DOHH2 (cell line): ENCODE measurements at regions not wholly inside any gene's neighbourhood (a gene's known extent, or its start where the extent isn't known, plus 50 kb on each side); places are given as distances from the start of the nearest gene placed in this dataset.

Source experiments
- H3F3A ChIP-seq: fragments of 200-600 bp; sonication (generic), shearing (Covaris generic); 2 replicates; pipeline ENCODE4 v1.6.0; 2016; ENCODE audit warnings: antibody characterized with exemption, mild to moderate bottlenecking; ENCODE audit not compliant: control insufficient read depth, insufficient read depth
- H3K27ac ChIP-seq: fragments of 200-600 bp; sonication (generic); 2 replicates; pipeline ENCODE4 v1.5.1; 2014; ENCODE audit warnings: low read depth, mild to moderate bottlenecking, low read length, moderate library complexity
- H3K27me3 ChIP-seq: fragments of 200-600 bp; sonication (generic); 2 replicates; pipeline ENCODE4 v1.6.1; 2014; ENCODE audit warnings: mild to moderate bottlenecking, low read length, mixed read lengths; ENCODE audit not compliant: control insufficient read depth
- H3K36me3 ChIP-seq: fragments of 200-600 bp; sonication (generic); 2 replicates; pipeline ENCODE4 v1.6.1; 2014; ENCODE audit warnings: mild to moderate bottlenecking, low read length, moderate library complexity, mixed read lengths; ENCODE audit not compliant: control insufficient read depth
- H3K4me1 ChIP-seq: fragments of 200-600 bp; sonication (generic); 2 replicates; pipeline ENCODE4 v1.6.1; 2014; ENCODE audit warnings: mild to moderate bottlenecking, low read length, mixed read lengths; ENCODE audit not compliant: control insufficient read depth
- H3K4me2 ChIP-seq: fragments of 200-600 bp; sonication (generic); 2 replicates; pipeline ENCODE4 v1.6.0; 2014; ENCODE audit warnings: mild to moderate bottlenecking, low read length, moderate library complexity
- H3K4me3 ChIP-seq: fragments of 200-600 bp; sonication (generic); 2 replicates; pipeline ENCODE4 v1.5.1; 2014; ENCODE audit warnings: mild to moderate bottlenecking, low read length, mixed read lengths
- H3K79me2 ChIP-seq: fragments of 200-600 bp; sonication (generic); 2 replicates; pipeline ENCODE4 v1.6.1; 2014; ENCODE audit warnings: mild to moderate bottlenecking, low read length, mixed read lengths; ENCODE audit not compliant: control insufficient read depth
- H3K9me2 ChIP-seq: fragments of 200-600 bp; sonication (generic); replicated peaks from 2 replicates; pipeline ENCODE4 v1.6.1; 2014; ENCODE audit warnings: mild to moderate bottlenecking, low read length, mixed read lengths; ENCODE audit not compliant: control insufficient read depth
- H3K9me3 ChIP-seq: fragments of 200-600 bp; sonication (generic); 2 replicates; pipeline ENCODE4 v1.6.1; 2014; ENCODE audit warnings: antibody characterized with exemption, low read length, mixed read lengths; ENCODE audit not compliant: control insufficient read depth, insufficient read depth
- H4K20me1 ChIP-seq: fragments of 200-600 bp; sonication (generic); 2 replicates; pipeline ENCODE4 v1.6.0; 2014; ENCODE audit warnings: low read depth, mild to moderate bottlenecking, antibody characterized with exemption, low read length, moderate library complexity; ENCODE audit not compliant: control insufficient read depth, insufficient read depth
- EZH2phosphoT487 ChIP-seq: fragments of 200-600 bp; sonication (generic); IDR thresholded peaks from 2 replicates; pipeline ENCODE4 v1.6.1; 2017; ENCODE audit warnings: borderline replicate concordance, mild to moderate bottlenecking, antibody characterized with exemption, low read length, moderate library complexity, mixed read lengths
- TF ChIP-seq, protein P1 (sequence below): fragments of 200-600 bp; sonication (generic); IDR thresholded peaks from one replicate; pipeline ENCODE4 v1.5.1; 2014; ENCODE audit warnings: antibody characterized with exemption, mild to moderate bottlenecking, low read depth, low read length; ENCODE audit not compliant: poor library complexity, severe bottlenecking

DNA sequence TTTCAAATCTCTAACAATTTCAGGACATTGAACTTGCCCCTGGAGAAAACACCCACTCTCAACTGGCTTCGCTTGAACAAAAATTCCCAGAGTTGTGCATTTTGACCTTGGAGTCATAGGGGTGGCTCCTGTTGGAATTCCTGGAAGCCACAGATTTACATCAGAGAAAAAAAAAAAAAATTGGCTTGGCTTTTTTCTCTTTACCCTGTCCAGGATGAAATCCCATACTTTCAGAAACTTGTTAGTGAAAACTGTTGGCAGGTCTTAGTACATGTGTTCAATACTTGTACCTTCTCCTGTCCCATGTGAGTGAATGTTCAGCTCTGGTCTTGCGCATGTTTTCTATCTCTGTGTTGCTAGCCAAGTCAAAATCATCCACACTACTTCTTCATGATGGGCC is 228.8 kb downstream of the TGFB2 start:
- H3K9me3 ChIP-seq, result no peaks in the 10 kb centered on the region
- H3K4me1 ChIP-seq, result no peaks in the 10 kb centered on the region
- H3K27ac ChIP-seq, result no peak overlapping the region
- no peak overlapping the region for H3K4me3 ChIP-seq
- H3F3A ChIP-seq, result no peaks in the 10 kb centered on the region
- no peaks in the 10 kb centered on the region for H3K27me3 ChIP-seq
- TF ChIP-seq EZH2phosphoT487, result no peak
- TF ChIP-seq, protein P1, sequence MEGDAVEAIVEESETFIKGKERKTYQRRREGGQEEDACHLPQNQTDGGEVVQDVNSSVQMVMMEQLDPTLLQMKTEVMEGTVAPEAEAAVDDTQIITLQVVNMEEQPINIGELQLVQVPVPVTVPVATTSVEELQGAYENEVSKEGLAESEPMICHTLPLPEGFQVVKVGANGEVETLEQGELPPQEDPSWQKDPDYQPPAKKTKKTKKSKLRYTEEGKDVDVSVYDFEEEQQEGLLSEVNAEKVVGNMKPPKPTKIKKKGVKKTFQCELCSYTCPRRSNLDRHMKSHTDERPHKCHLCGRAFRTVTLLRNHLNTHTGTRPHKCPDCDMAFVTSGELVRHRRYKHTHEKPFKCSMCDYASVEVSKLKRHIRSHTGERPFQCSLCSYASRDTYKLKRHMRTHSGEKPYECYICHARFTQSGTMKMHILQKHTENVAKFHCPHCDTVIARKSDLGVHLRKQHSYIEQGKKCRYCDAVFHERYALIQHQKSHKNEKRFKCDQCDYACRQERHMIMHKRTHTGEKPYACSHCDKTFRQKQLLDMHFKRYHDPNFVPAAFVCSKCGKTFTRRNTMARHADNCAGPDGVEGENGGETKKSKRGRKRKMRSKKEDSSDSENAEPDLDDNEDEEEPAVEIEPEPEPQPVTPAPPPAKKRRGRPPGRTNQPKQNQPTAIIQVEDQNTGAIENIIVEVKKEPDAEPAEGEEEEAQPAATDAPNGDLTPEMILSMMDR, result no peak
- H3K36me3 ChIP-seq, result no peaks in the 10 kb centered on the region
- no peaks in the 10 kb centered on the region for H4K20me1 ChIP-seq
- H3K9me2 ChIP-seq, result no peaks in the 10 kb centered on the region
- no peak overlapping the region for H3K4me2 ChIP-seq
- no peaks in the 10 kb centered on the region for H3K79me2 ChIP-seq

DNA sequence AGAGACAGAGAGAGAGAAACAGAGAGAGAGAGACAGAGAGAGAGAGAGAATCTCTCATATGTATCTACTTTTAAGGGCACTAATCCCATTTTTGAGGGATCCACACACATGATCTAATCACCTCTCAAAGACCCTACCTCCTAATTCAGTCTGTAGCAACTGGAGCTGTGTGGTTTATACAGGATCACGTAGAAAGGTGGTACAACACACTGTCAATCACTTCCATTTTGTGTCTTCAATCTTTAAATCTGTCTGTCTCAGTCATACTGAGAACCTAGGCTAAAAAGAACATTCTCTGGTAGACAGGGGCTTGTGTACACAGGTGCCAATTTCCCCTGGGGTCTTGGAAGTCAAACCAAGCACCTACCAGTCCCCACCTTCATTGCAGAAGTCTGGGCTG is 229.9 kb downstream of the TGFB2 start:
- H3K27ac ChIP-seq, result no peak overlapping the region
- H3K4me1 ChIP-seq, result no peaks in the 10 kb centered on the region
- no peaks in the 10 kb centered on the region for H3K27me3 ChIP-seq
- no peak overlapping the region for H3K4me3 ChIP-seq
- H4K20me1 ChIP-seq, result no peaks in the 10 kb centered on the region
- TF ChIP-seq EZH2phosphoT487, result no peak
- TF ChIP-seq, protein P1, result no peak
- H3K36me3 ChIP-seq, result no peaks in the 10 kb centered on the region
- H3F3A ChIP-seq, result no peaks in the 10 kb centered on the region
- H3K79me2 ChIP-seq, result no peaks in the 10 kb centered on the region
- H3K9me2 ChIP-seq, result no peaks in the 10 kb centered on the region
- H3K4me2 ChIP-seq, result no peak overlapping the region
- H3K9me3 ChIP-seq, result no peaks in the 10 kb centered on the region

DNA sequence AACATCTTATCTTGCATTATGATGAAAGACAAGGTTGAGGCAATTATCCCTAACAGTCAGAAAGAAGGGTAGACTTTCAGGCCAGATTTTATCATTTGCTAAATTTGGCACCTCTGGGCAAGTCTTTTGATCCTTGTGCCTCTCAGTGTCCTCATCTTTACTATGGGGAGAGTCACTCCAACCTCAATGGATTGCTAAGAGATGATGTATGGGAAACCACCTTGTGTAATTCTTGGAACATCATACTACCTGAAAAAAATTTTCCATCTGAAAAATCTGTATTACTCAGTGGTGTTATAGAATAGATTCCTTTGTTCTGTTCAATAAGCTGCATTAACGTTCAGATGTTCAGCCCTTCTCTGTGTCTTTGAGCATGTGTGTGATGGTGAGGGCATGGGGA is 230.7 kb downstream of the TGFB2 start:
- Histone ChIP-seq H3K9me2 (no peaks in the 10 kb centered on the region), H3K36me3 (no peaks in the 10 kb centered on the region), H3K27me3 (no peaks in the 10 kb centered on the region), H3K4me2 (no peak overlapping the region), H3K4me3 (no peak overlapping the region), H3K4me1 (no peaks in the 10 kb centered on the region), H3K9me3 (no peaks in the 10 kb centered on the region), H3K79me2 (no peaks in the 10 kb centered on the region), H4K20me1 (no peaks in the 10 kb centered on the region), H3F3A (no peaks in the 10 kb centered on the region), H3K27ac (no peak overlapping the region)
- TF ChIP-seq, protein P1, result no peak
- TF ChIP-seq EZH2phosphoT487, result no peak

DNA sequence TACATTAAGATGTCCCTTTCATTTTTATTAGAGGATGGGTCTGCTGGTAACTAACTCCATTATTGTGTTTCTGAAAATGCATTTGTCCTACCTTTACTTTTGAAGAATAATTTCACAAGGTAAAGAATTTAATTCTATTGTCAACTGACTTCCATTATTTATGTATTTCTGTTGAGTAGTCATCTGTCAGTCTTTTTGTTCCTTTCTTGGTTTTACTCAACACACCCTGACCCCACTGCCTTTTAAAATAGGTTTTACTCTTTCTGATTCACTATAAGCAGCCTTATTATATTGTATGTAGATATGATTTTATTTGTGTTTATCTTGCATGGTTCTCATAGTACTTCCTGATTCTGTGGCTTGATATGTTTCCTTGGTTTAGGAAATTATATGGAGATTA is 237.5 kb downstream of the TGFB2 start:
- no peaks in the 10 kb centered on the region for H3F3A ChIP-seq
- no peaks in the 10 kb centered on the region for H3K27me3 ChIP-seq
- H3K36me3 ChIP-seq, result no peaks in the 10 kb centered on the region
- H3K9me3 ChIP-seq, result no peaks in the 10 kb centered on the region
- no peak overlapping the region for H3K27ac ChIP-seq
- no peaks in the 10 kb centered on the region for H3K79me2 ChIP-seq
- TF ChIP-seq EZH2phosphoT487, result no peak
- no peaks in the 10 kb centered on the region for H3K4me1 ChIP-seq
- no peaks in the 10 kb centered on the region for H4K20me1 ChIP-seq
- H3K9me2 ChIP-seq, result no peaks in the 10 kb centered on the region
- H3K4me3 ChIP-seq, result no peak overlapping the region
- no peak overlapping the region for H3K4me2 ChIP-seq
